GM23338 (cell line): ENCODE measurements at regions not wholly inside any gene's neighbourhood (a gene's known extent, or its start where the extent isn't known, plus 50 kb on each side); places are given as distances from the start of the nearest gene placed in this dataset.

Source experiments
- ATAC-seq: fragments of 200-7000 bp; cut with Tn5 transposase; 3 replicates; pipeline ENCODE4 v1.9.1; 2020
- DNase-seq: peaks from one replicate; pipeline ENCODE4 v3.0.0-alpha.2; 2015; ENCODE audit warnings: low spot score
- H2AFZ ChIP-seq: fragments of 200-600 bp; sonication (generic); 2 replicates; pipeline ENCODE4 v1.8.0; 2016; ENCODE audit warnings: antibody characterized with exemption, mild to moderate bottlenecking, moderate library complexity
- H3F3A ChIP-seq: fragments of 200-600 bp; sonication (generic); replicated peaks from 2 replicates; pipeline ENCODE4 v1.8.0; 2017; ENCODE audit warnings: antibody characterized with exemption, mixed run types, low read depth
- H3K27ac ChIP-seq: fragments of 200-600 bp; sonication (generic); 2 replicates; pipeline ENCODE4 v1.6.1; 2016; ENCODE audit warnings: low read depth
- H3K27me3 ChIP-seq: fragments of 200-600 bp; sonication (generic); 2 replicates; pipeline ENCODE4 v1.8.0; 2016; ENCODE audit warnings: mild to moderate bottlenecking, mixed run types, moderate library complexity; ENCODE audit not compliant: insufficient read depth
- H3K36me3 ChIP-seq: fragments of 200-600 bp; sonication (generic); 2 replicates; pipeline ENCODE4 v1.8.0; 2016; ENCODE audit warnings: mild to moderate bottlenecking; ENCODE audit not compliant: insufficient read depth
- H3K4me1 ChIP-seq: fragments of 200-600 bp; sonication (generic); 2 replicates; pipeline ENCODE4 v1.8.0; 2016; ENCODE audit warnings: mild to moderate bottlenecking, moderate library complexity; ENCODE audit not compliant: insufficient read depth
- H3K4me2 ChIP-seq: fragments of 200-600 bp; sonication (generic); 2 replicates; pipeline ENCODE4 v1.7.1; 2017; ENCODE audit warnings: mixed run types
- H3K4me3 ChIP-seq: fragments of 200-600 bp; sonication (generic); 2 replicates; pipeline ENCODE4 v1.6.1; 2016; ENCODE audit warnings: mixed run types
- H3K79me2 ChIP-seq: fragments of 200-600 bp; sonication (generic); replicated peaks from 2 replicates; pipeline ENCODE4 v1.8.0; 2017; ENCODE audit warnings: mild to moderate bottlenecking; ENCODE audit not compliant: insufficient read depth
- H3K9me2 ChIP-seq: fragments of 200-600 bp; sonication (generic); 2 replicates; pipeline ENCODE4 v1.8.0; 2017; ENCODE audit not compliant: insufficient read depth
- H4K20me1 ChIP-seq: fragments of 200-600 bp; sonication (generic); replicated peaks from 2 replicates; pipeline ENCODE4 v1.8.0; 2017; ENCODE audit warnings: mild to moderate bottlenecking; ENCODE audit not compliant: insufficient read depth
- H3K27ac Mint-ChIP-seq: 2 replicates; pipeline ENCODE4 v1.8.0; 2020; ENCODE audit warnings: inconsistent platforms, mild to moderate bottlenecking, moderate library complexity, mixed read lengths
- H3K27me3 Mint-ChIP-seq: 3 replicates; pipeline ENCODE4 v1.8.0; 2022; ENCODE audit warnings: low read depth, mild to moderate bottlenecking, moderate library complexity, mixed read lengths, inconsistent platforms; ENCODE audit not compliant: insufficient read depth, poor library complexity
- H3K36me3 Mint-ChIP-seq: 3 replicates; pipeline ENCODE4 v1.8.0; 2021; ENCODE audit warnings: low read depth, mild to moderate bottlenecking, inconsistent platforms, moderate library complexity, mixed read lengths
- H3K4me1 Mint-ChIP-seq: 3 replicates; pipeline ENCODE4 v1.8.0; 2020; ENCODE audit warnings: mild to moderate bottlenecking, inconsistent platforms, mixed read lengths
- H3K4me3 Mint-ChIP-seq: 3 replicates; pipeline ENCODE4 v1.8.0; 2021; ENCODE audit warnings: moderate library complexity, mild to moderate bottlenecking, inconsistent platforms, mixed read lengths
- H3K9me3 Mint-ChIP-seq: 3 replicates; pipeline ENCODE4 v1.8.0; 2020; ENCODE audit warnings: moderate library complexity, mild to moderate bottlenecking, inconsistent platforms, mixed read lengths
- CREB1 ChIP-seq: fragments of 250-450 bp; sonication (Bioruptor Pico); IDR thresholded peaks from 2 replicates; pipeline ENCODE4 v1.5.0; 2020; ENCODE audit warnings: low read depth, mild to moderate bottlenecking, moderate library complexity
- ETS1 ChIP-seq: IDR thresholded peaks from 2 replicates; pipeline ENCODE4 v1.6.1; 2016; ENCODE audit warnings: antibody characterized with exemption
- EZH2 ChIP-seq: fragments of 200-600 bp; sonication (generic); IDR thresholded peaks from one replicate; pipeline ENCODE4 v1.8.0; 2017; ENCODE audit warnings: antibody characterized with exemption, mild to moderate bottlenecking, low read depth; ENCODE audit not compliant: unreplicated experiment
- JUNB ChIP-seq: IDR thresholded peaks from one replicate; pipeline ENCODE4 v1.6.1; 2016; ENCODE audit warnings: antibody characterized with exemption; ENCODE audit not compliant: unreplicated experiment
- NANOG ChIP-seq: IDR thresholded peaks from 2 replicates; pipeline ENCODE4 v1.6.1; 2016; ENCODE audit warnings: antibody characterized with exemption, borderline replicate concordance
- ZNF114 ChIP-seq: fragments of 250-450 bp; sonication (Bioruptor Pico); IDR thresholded peaks from 2 replicates; pipeline ENCODE4 v1.5.0; 2020; ENCODE audit warnings: mild to moderate bottlenecking, moderate library complexity
- ZNF462 ChIP-seq: fragments of 250-450 bp; sonication (Bioruptor Pico); IDR thresholded peaks from 2 replicates; pipeline ENCODE4 v1.5.0; 2020; ENCODE audit warnings: mild to moderate bottlenecking, moderate library complexity

GRCh38 chr4:151471728-151472127 is 62.8 kb downstream of the FHIP1A start (continued):
- TF ChIP-seq ZNF462: no peak
- TF ChIP-seq JUNB: no peak
- no peak for TF ChIP-seq ETS1
- no peak for TF ChIP-seq CREB1
- TF ChIP-seq ZNF114 (CRISPR knock-in tag): no peak

GRCh38 chr4:151472297-151472696 is 63.3 kb downstream of the FHIP1A start:
- Histone ChIP-seq H3F3A (no peaks in the 10 kb centered on the region), H3K4me2 (no peak overlapping the region), H3K9me2 (0 out of 2 replicates have a peak, but pooled peaks cover 3% of the 10 kb centered on the region), H3K27ac (peak overlapping the region; percentile 26; the same call in 1 of the 2 replicates), H3K4me1 (peaks cover 68% of the 10 kb centered on the region), H3K36me3 (no peaks in the 10 kb centered on the region), H3K79me2 (peaks cover 93% of the 10 kb centered on the region), H2AFZ (no peak overlapping the region), H4K20me1 (no peaks in the 10 kb centered on the region), H3K27me3 (no peaks in the 10 kb centered on the region), H3K4me3 (no peak overlapping the region)
- Mint-ChIP-seq H3K27me3 (no peaks in the 10 kb centered on the region), H3K9me3 (no peaks in the 10 kb centered on the region), H3K27ac (peak overlapping the region; percentile 69), H3K4me3 (no peak overlapping the region), H3K4me1 (peaks cover 54% of the 10 kb centered on the region), H3K36me3 (peaks cover 2% of the 10 kb centered on the region; the same call in 1 of the 3 replicates)
- no peak for TF ChIP-seq ZNF462
- no peak for TF ChIP-seq EZH2
- TF ChIP-seq NANOG: no peak
- no peak for TF ChIP-seq CREB1
- ATAC-seq (no peak), DNase-seq (no peak)
